Effector memory CD8-positive, alpha-beta T cell (primary cell): ENCODE measurements at regions not wholly inside any gene's neighbourhood (a gene's known extent, or its start where the extent isn't known, plus 50 kb on each side); places are given as distances from the start of the nearest gene placed in this dataset.

Experiments
- ATAC-seq: fragments of 150-1000 bp; cut with Tn5 transposase; replicated peaks from 2 replicates; pipeline ENCODE4 v1.10.0; 2021; ENCODE audit warnings: mild to moderate bottlenecking, moderate library complexity
- DNase-seq, 3 experiments: peaks; one replicate each; pipeline ENCODE4 v3.0.0; 2021
- H3K27ac Mint-ChIP-seq, 2 donors: one replicate each; pipeline ENCODE4 v1.8.0; 2022; ENCODE audit warnings: mild to moderate bottlenecking in 2 of 2, mixed read lengths in 2 of 2, moderate library complexity in 2 of 2
- H3K27me3 Mint-ChIP-seq, 2 donors: one replicate each; pipeline ENCODE4 v1.8.0; 2022; ENCODE audit warnings: mixed read lengths in 2 of 2
- H3K36me3 Mint-ChIP-seq: one replicate; pipeline ENCODE4 v1.8.0; 2022; ENCODE audit warnings: mild to moderate bottlenecking, moderate library complexity, mixed read lengths; ENCODE audit not compliant: insufficient read depth
- H3K4me1 Mint-ChIP-seq, 2 donors: one replicate each; pipeline ENCODE4 v1.8.0; 2022; ENCODE audit warnings: low read depth in 2 of 2, mixed read lengths in 2 of 2
- H3K4me3 Mint-ChIP-seq, 2 donors: one replicate each; pipeline ENCODE4 v1.8.0; 2022; ENCODE audit warnings: mild to moderate bottlenecking in 2 of 2, mixed read lengths in 2 of 2, moderate library complexity in 2 of 2
- H3K9me3 Mint-ChIP-seq, 2 donors: one replicate each; pipeline ENCODE4 v1.8.0; 2022; ENCODE audit warnings: mixed read lengths in 2 of 2

- H3K27me3 Mint-ChIP-seq, result peaks cover 9 to 19% of the 10 kb centered on the region in 2 donors
- H3K36me3 Mint-ChIP-seq, result no peaks in the 10 kb centered on the region
- no peaks in the 10 kb centered on the region for H3K4me1 Mint-ChIP-seq
- no peak overlapping the region for H3K4me3 Mint-ChIP-seq
- H3K27ac Mint-ChIP-seq, result no peak overlapping the region
- ATAC-seq (no peak), DNase-seq (no peak)
- H3K9me3 Mint-ChIP-seq, result peaks cover 2 to 7% of the 10 kb centered on the region in 2 donors
These were observed 474.0 kb upstream of the GJE1 start for GRCh38 chr6:141658696-141659095.

DNA sequence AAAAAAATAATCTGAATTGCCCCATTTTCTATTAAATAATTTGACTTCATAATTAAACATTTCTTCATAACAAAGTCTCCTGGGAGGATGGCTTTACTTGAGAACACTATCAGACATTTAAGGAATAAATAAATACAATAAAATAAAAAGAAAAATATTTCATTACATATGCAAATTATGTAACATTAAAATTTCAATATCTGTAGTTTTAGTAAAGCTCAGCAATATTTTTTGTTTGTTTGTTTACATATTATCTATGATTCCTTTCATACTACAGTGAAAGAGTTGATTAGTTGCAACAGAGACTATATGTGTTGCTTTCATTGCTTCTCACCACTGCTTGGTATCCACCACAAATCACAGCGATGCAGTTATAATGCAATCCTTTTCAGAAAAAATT, 474.9 kb upstream of the GJE1 start:
- DNase-seq, result no peak
- Mint-ChIP-seq H3K27ac (no peak overlapping the region), H3K9me3 (peaks cover 2 to 7% of the 10 kb centered on the region in 2 donors), H3K4me3 (no peak overlapping the region), H3K27me3 (peaks cover 9 to 19% of the 10 kb centered on the region in 2 donors), H3K4me1 (no peaks in the 10 kb centered on the region), H3K36me3 (no peaks in the 10 kb centered on the region)
- ATAC-seq, result no peak

DNA sequence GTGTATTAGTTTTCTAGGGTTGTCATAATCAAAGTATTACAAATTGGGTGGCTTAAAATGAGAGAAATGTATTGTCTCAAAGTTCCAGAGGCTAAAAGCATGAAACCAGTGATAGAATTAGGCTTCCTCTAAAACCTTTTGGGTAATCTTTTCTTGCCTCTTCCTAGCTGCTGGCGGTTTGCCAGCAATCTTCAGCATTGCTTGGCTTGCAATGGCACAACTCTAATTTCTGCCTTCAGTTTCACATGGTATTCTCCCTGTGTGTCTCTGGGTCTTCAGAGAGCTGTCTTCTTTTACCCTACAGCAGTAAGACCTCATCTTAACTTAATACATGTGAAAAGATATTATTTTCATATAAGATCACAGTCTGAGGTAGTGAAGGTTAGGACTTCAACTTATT, 479.1 kb upstream of the GJE1 start:
- no peak overlapping the region for H3K27ac Mint-ChIP-seq
- no peak overlapping the region for H3K4me3 Mint-ChIP-seq
- H3K36me3 Mint-ChIP-seq, result no peaks in the 10 kb centered on the region
- no peaks in the 10 kb centered on the region for H3K4me1 Mint-ChIP-seq
- ATAC-seq, result no peak
- peaks cover 13 to 19% of the 10 kb centered on the region in 2 donors for H3K27me3 Mint-ChIP-seq
- DNase-seq, result no peak
- peaks cover 2 to 7% of the 10 kb centered on the region in 2 donors for H3K9me3 Mint-ChIP-seq

DNA sequence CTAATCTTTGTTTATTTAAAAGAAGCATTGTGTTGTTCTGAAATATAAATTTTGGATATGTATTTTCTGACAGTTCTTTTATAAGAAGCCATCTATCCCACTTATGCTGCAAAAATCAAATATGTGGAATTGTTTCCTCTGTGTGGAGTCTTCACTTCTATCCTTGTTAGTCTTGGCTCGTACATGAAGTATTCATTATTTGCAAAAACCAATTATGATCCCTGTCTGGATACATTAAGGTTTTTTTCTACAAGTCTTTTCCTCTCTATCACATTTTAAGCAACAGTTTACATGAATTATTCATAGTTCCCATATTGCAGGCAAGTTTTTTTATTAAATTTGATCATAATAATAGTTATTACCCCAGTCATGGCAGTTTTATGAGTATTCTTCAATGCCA, 490.8 kb upstream of the GJE1 start:
- Mint-ChIP-seq H3K27ac (no peak overlapping the region), H3K27me3 (peaks cover 0 to 4% of the 10 kb centered on the region in 2 donors), H3K9me3 (no peaks in the 10 kb centered on the region), H3K36me3 (no peaks in the 10 kb centered on the region), H3K4me3 (no peak overlapping the region), H3K4me1 (no peaks in the 10 kb centered on the region)
- DNase-seq, result no peak
- ATAC-seq, result no peak

DNA sequence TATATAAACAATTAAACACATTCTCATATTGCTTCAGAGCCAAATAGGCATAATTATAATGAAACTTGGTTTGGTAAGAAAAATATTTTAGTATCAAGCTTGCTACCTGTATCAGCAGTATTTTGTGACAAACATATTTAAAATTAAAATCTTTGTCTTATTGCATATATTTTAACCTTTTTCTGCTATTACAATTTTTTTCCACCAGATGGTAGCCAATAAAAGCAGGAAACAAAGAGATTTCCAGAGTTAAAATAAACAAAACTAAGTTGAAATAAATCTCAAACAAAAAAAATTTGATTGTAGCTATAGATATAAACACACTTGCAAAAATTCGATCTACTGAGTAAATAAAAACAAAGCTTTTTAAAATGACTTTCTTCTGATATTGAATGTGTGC, 491.3 kb upstream of the GJE1 start:
- H3K4me1 Mint-ChIP-seq, result no peaks in the 10 kb centered on the region
- no peak overlapping the region for H3K4me3 Mint-ChIP-seq

DNA sequence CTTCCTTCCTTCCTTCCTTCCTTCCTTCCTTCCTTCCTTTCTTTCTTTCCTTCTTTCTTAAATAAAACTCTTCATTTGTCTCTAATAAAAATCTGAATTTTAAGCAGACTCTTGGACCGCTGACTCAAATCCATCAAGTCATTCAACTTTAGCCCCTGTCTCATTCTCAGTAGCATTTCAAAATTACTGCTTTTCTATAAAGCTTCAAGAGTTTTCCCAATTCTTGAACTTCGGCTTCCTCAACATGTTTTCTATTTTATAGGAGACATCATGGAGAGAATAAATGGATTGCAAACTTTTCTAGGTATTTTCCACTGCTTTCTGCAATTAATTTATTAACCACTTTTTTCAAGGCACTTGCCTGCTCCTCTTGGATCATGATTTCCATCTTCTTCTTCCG, 497.1 kb upstream of the GJE1 start:
- Mint-ChIP-seq H3K4me1 (peaks cover 0 to 2% of the 10 kb centered on the region in 2 donors), H3K9me3 (no peaks in the 10 kb centered on the region), H3K27ac (no peak overlapping the region), H3K27me3 (peaks cover 5 to 6% of the 10 kb centered on the region in 2 donors), H3K4me3 (no peak overlapping the region), H3K36me3 (no peaks in the 10 kb centered on the region)
- DNase-seq (no peak), ATAC-seq (no peak)

More for the DNA sequence above, 491.3 kb upstream of the GJE1 start:
- no peak for DNase-seq
- Mint-ChIP-seq H3K27me3 (no peaks in the 10 kb centered on the region), H3K36me3 (no peaks in the 10 kb centered on the region), H3K27ac (no peak overlapping the region), H3K9me3 (no peaks in the 10 kb centered on the region)
- no peak for ATAC-seq

GRCh38 chr6:141634269-141634668, 498.5 kb upstream of the GJE1 start:
- ATAC-seq (no peak), DNase-seq (no peak)
- Mint-ChIP-seq H3K4me1 (peaks cover 0 to 2% of the 10 kb centered on the region in 2 donors), H3K36me3 (no peaks in the 10 kb centered on the region), H3K9me3 (no peaks in the 10 kb centered on the region), H3K27ac (no peak overlapping the region), H3K4me3 (no peak overlapping the region), H3K27me3 (peaks cover 5 to 6% of the 10 kb centered on the region in 2 donors)

GRCh38 chr6:141624301-141624700, 508.4 kb upstream of the GJE1 start:
- Mint-ChIP-seq H3K9me3 (peaks cover 2 to 7% of the 10 kb centered on the region in 2 donors), H3K4me3 (no peak overlapping the region), H3K36me3 (no peaks in the 10 kb centered on the region), H3K4me1 (peaks cover 0 to 2% of the 10 kb centered on the region in 2 donors), H3K27me3 (peaks cover 15 to 22% of the 10 kb centered on the region in 2 donors), H3K27ac (no peak overlapping the region)
- ATAC-seq, result no peak
- DNase-seq, result no peak

DNA sequence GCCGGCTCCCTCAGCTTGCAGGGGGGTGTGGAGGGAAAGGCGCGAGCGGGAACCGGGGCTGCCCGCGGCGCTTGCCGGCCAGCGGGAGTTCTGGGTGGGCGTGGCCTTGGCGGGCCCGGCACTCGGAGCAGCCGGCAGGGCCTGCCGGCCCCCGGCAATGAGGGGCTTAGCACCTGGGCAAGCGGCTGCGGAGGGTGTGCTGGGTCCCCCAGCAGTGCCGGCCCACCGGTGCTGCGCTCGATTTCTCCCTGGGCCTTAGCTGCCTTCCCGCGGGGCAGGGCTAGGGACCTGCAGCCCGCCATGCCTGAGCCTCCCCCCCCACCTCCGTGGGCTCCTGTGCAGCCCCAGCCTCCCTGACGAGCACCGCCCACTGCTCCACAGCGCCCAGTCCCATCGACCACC, 514.5 kb upstream of the GJE1 start:
- DNase-seq (no peak), ATAC-seq (no peak)
- no peak overlapping the region for H3K27ac Mint-ChIP-seq
- H3K9me3 Mint-ChIP-seq, result no peaks in the 10 kb centered on the region
- H3K4me3 Mint-ChIP-seq, result no peak overlapping the region
- peaks cover 0 to 6% of the 10 kb centered on the region in 2 donors for H3K27me3 Mint-ChIP-seq
- H3K4me1 Mint-ChIP-seq, result no peaks in the 10 kb centered on the region
- no peaks in the 10 kb centered on the region for H3K36me3 Mint-ChIP-seq

- ATAC-seq, result no peak
- no peaks in the 10 kb centered on the region for H3K4me1 Mint-ChIP-seq
- H3K9me3 Mint-ChIP-seq, result no peaks in the 10 kb centered on the region
- no peak overlapping the region for H3K27ac Mint-ChIP-seq
- H3K36me3 Mint-ChIP-seq, result no peaks in the 10 kb centered on the region
- H3K4me3 Mint-ChIP-seq, result no peak overlapping the region
- no peak for DNase-seq
- peaks cover 9 to 23% of the 10 kb centered on the region in 2 donors for H3K27me3 Mint-ChIP-seq
These were observed 522.0 kb upstream of the GJE1 start for GRCh38 chr6:141610741-141611140.

DNA sequence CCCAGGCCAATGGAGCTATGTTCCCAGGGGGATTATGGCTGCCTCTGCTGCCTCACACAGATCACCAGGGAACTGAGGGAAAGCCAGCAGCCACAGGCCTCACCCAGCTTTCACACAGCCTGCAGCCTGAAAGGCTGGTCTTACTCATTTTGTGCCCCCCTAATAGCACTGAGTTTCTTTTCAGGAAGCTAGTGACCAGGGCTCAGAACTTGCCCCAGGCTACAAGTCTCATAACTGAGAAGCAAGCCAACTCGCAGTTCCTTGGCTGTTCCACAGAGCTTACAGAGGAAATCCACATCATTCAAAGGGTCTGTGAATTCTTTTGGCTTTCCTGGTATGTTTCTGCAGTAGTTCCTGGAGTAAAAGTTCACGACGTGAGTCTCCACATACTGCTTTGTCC, 524.8 kb upstream of the GJE1 start:
- Mint-ChIP-seq H3K27me3 (peaks cover 9 to 23% of the 10 kb centered on the region in 2 donors), H3K9me3 (no peaks in the 10 kb centered on the region), H3K4me1 (no peaks in the 10 kb centered on the region), H3K27ac (no peak overlapping the region), H3K36me3 (no peaks in the 10 kb centered on the region), H3K4me3 (no peak overlapping the region)
- DNase-seq (no peak), ATAC-seq (no peak)

GRCh38 chr6:141598487-141598886, 534.2 kb upstream of the GJE1 start:
- no peak overlapping the region for H3K4me3 Mint-ChIP-seq
- no peak overlapping the region for H3K27ac Mint-ChIP-seq
- H3K27me3 Mint-ChIP-seq, result no peaks in the 10 kb centered on the region
- no peak for DNase-seq
- no peaks in the 10 kb centered on the region for H3K9me3 Mint-ChIP-seq
- no peaks in the 10 kb centered on the region for H3K36me3 Mint-ChIP-seq
- H3K4me1 Mint-ChIP-seq, result no peaks in the 10 kb centered on the region
- ATAC-seq, result no peak

GRCh38 chr6:141594874-141595273, 537.9 kb upstream of the GJE1 start:
- Mint-ChIP-seq H3K9me3 (no peaks in the 10 kb centered on the region), H3K36me3 (no peaks in the 10 kb centered on the region), H3K4me3 (no peak overlapping the region), H3K4me1 (no peaks in the 10 kb centered on the region), H3K27ac (no peak overlapping the region), H3K27me3 (no peaks in the 10 kb centered on the region)
- ATAC-seq (no peak), DNase-seq (no peak)

- Mint-ChIP-seq H3K27me3 (peaks cover 0 to 6% of the 10 kb centered on the region in 2 donors), H3K4me1 (no peaks in the 10 kb centered on the region), H3K4me3 (no peak overlapping the region), H3K27ac (no peak overlapping the region), H3K9me3 (no peaks in the 10 kb centered on the region), H3K36me3 (no peaks in the 10 kb centered on the region)
- ATAC-seq, result no peak
- no peak for DNase-seq
These were observed 539.4 kb upstream of the GJE1 start for GRCh38 chr6:141593311-141593710.
